HCT116 (cell line): ENCODE measurements at regions not wholly inside any gene's neighbourhood (a gene's known extent, or its start where the extent isn't known, plus 50 kb on each side); places are given as distances from the start of the nearest gene placed in this dataset.

Source experiments
- ATF3 ChIP-seq: IDR thresholded peaks from 2 replicates; pipeline ENCODE4 v1.6.1; 2012
- CTCF ChIP-seq, 3 experiments: fragments of 200-600 bp in 1 of 3; sonication (generic) in 1 of 3; IDR thresholded peaks in 2 of 3; conservative IDR thresholded peaks in 1 of 3; 2 replicates each; pipeline ENCODE4 v1.5.1; 2012 to 2017; ENCODE audit warnings: low read depth in 2 of 3, low read length in 2 of 3, antibody characterized with exemption in 1 of 3, borderline replicate concordance in 1 of 3, control low read depth in 1 of 3, mild to moderate bottlenecking in 1 of 3, mixed read lengths in 1 of 3, mixed run types in 1 of 3, moderate library complexity in 1 of 3; ENCODE audit not compliant: insufficient read depth in 1 of 3
- EZH2phosphoT487 ChIP-seq: fragments of 200-600 bp; IDR thresholded peaks from 2 replicates; pipeline ENCODE4 v1.6.1; 2018; ENCODE audit warnings: antibody characterized with exemption, borderline replicate concordance
- FOSL1 ChIP-seq: IDR thresholded peaks from 2 replicates; pipeline ENCODE4 v1.6.1; 2012; ENCODE audit warnings: low read depth
- MAX ChIP-seq: IDR thresholded peaks from 2 replicates; pipeline ENCODE4 v1.6.1; 2012
- POLR2A ChIP-seq: IDR thresholded peaks from 2 replicates; pipeline ENCODE4 v1.7.0; 2011; ENCODE audit warnings: borderline replicate concordance; ENCODE audit not compliant: insufficient read depth, insufficient read length; ENCODE audit errors: extremely low read depth
- SIN3A ChIP-seq: IDR thresholded peaks from 2 replicates; pipeline ENCODE4 v1.6.1; 2012; ENCODE audit warnings: low read depth
- SRF ChIP-seq: IDR thresholded peaks from 2 replicates; pipeline ENCODE4 v1.6.1; 2012; ENCODE audit warnings: low read depth
- ZNF274 ChIP-seq: fragments of 200-500 bp; sonication (Bioruptor generic); IDR thresholded peaks from 2 replicates; pipeline ENCODE4 v1.6.1; 2014; ENCODE audit warnings: mild to moderate bottlenecking, low read depth, low read length, inconsistent platforms

- no peak for TF ChIP-seq POLR2A
- TF ChIP-seq FOSL1, result no peak
- TF ChIP-seq MAX, result no peak
- no peak for TF ChIP-seq ZNF274
- TF ChIP-seq CTCF (IDR thresholded peaks at IDR 0.05 in 2 of 3, conservative IDR thresholded peaks at IDR 0.05 in 1 of 3; ENCODE audit: borderline replicate concordance in 1 of 3, insufficient read depth in 1 of 3, low read depth in 2 of 3, low read length in 2 of 3), result no peak
- TF ChIP-seq SIN3A, result no peak
- TF ChIP-seq SRF, result no peak
- no peak for TF ChIP-seq ATF3
- TF ChIP-seq EZH2phosphoT487, result no peak
Measured at GRCh38 chr5:60444661-60445360, 255.2 kb downstream of the DEPDC1B start.
